ENCODE measurements at regions not wholly inside any gene's neighbourhood (a gene's known extent, or its start where the extent isn't known, plus 50 kb on each side); places are given as distances from the start of the nearest gene placed in this dataset.

- Histone ChIP-seq H3K27me3 (ENCODE audit: control insufficient read depth in 2 of 2, insufficient read depth in 2 of 2, low read length in 2 of 2) (peaks cover 0 to 9% of the 10 kb centered on the region in 2 donors), H2AFZ (ENCODE audit: insufficient read depth, low read depth, low read length, poor library complexity, severe bottlenecking) (no peak overlapping the region), H3K79me2 (ENCODE audit: insufficient read depth, low read length) (no peaks in the 10 kb centered on the region), H3K36me3 (replicated peaks in 1 of 2; ENCODE audit: control insufficient read depth in 1 of 2, insufficient read depth in 2 of 2, low read length in 2 of 2) (no peaks in the 10 kb centered on the region), H3K9ac (ENCODE audit: insufficient read depth, low read length, poor library complexity, severe bottlenecking) (no peak overlapping the region), H3K9me3 (replicated peaks in 1 of 2; ENCODE audit: control insufficient read depth in 1 of 2, insufficient read depth in 1 of 2, low read length in 2 of 2) (peaks cover 0 to 4% of the 10 kb centered on the region in 2 donors), H3K4me1 (ENCODE audit: control insufficient read depth in 1 of 2, insufficient read depth in 2 of 2, low read length in 2 of 2) (no peaks in the 10 kb centered on the region), H3K4me3 (replicated peaks in 1 of 3; ENCODE audit: low read depth in 2 of 3, low read length in 3 of 3) (no peak overlapping the region), H4K20me1 (ENCODE audit: insufficient read depth, low read length) (no peaks in the 10 kb centered on the region), H3K4me2 (replicated peaks; ENCODE audit: extremely low read depth, low read length, poor library complexity, severe bottlenecking) (no peak overlapping the region), H3K27ac (ENCODE audit: low read depth in 1 of 2, low read length in 2 of 2) (no peak overlapping the region)
- Mint-ChIP-seq H3K4me3 (no peak overlapping the region), H3K27ac (no peak overlapping the region), H3K4me1 (no peaks in the 10 kb centered on the region), H3K36me3 (no peaks in the 10 kb centered on the region), H3K9me3 (peaks cover 0 to 3% (median 0%) of the 10 kb centered on the region in 7 donors), H3K27me3 (ENCODE audit: low read depth in 3 of 3) (peaks cover 0 to 13% (median 7%) of the 10 kb centered on the region in 3 donors)
- TF ChIP-seq CTCF (IDR thresholded peaks at IDR 0.05): no peak
- intact Hi-C loops (cut with micrococcal nuclease): no loop called here
- DNase-seq: no peak
- WGBS (ENCODE audit: insufficient coverage): no CpG with 5 or more reads among the region's 4 CpGs
Measured at GRCh38 chr5:173441053-173441628, 112.9 kb upstream of the STC2 start.

DNA sequence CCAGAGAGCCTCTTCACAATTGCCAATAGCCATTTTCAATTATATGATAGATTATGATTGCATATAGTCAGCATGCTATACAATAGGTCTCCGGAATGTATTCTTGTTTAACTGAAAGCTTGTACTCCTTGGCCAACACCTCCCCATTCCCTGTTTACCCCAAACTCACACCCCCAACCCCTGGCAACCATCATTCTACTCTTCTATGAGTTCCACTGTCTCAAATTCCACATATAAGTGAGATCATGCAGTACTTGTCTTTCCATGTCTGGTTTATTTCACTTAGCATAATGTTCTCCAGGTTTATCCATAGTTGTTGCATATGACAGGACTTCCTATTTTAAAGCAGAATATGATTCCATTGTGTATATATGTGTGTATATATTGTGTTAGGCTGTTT lies 110.7 kb upstream of the STC2 start:
- no peak overlapping the region for H3K4me2 ChIP-seq (replicated peaks; ENCODE audit: extremely low read depth, low read length, poor library complexity, severe bottlenecking)
- no peak overlapping the region for H2AFZ ChIP-seq (ENCODE audit: insufficient read depth, low read depth, low read length, poor library complexity, severe bottlenecking)
- peaks cover 0 to 17% (median 15%) of the 10 kb centered on the region in 3 donors for H3K27me3 Mint-ChIP-seq (ENCODE audit: low read depth in 3 of 3)
- H3K9me3 ChIP-seq (replicated peaks in 1 of 2; ENCODE audit: control insufficient read depth in 1 of 2, insufficient read depth in 1 of 2, low read length in 2 of 2): peaks cover 0 to under 1% of the 10 kb centered on the region in 2 donors
- H3K4me1 ChIP-seq (ENCODE audit: control insufficient read depth in 1 of 2, insufficient read depth in 2 of 2, low read length in 2 of 2): no peaks in the 10 kb centered on the region
- WGBS (ENCODE audit: insufficient coverage): no CpG with 5 or more reads among the region's 1 CpG
- H3K27me3 ChIP-seq (ENCODE audit: control insufficient read depth in 2 of 2, insufficient read depth in 2 of 2, low read length in 2 of 2): peaks cover 0 to 9% of the 10 kb centered on the region in 2 donors
- no peak overlapping the region for H3K27ac Mint-ChIP-seq
- H3K79me2 ChIP-seq (ENCODE audit: insufficient read depth, low read length): no peaks in the 10 kb centered on the region
- peaks cover 0 to 5% (median 0%) of the 10 kb centered on the region in 7 donors for H3K9me3 Mint-ChIP-seq
- H3K4me1 Mint-ChIP-seq: no peaks in the 10 kb centered on the region
- H3K36me3 ChIP-seq (replicated peaks in 1 of 2; ENCODE audit: control insufficient read depth in 1 of 2, insufficient read depth in 2 of 2, low read length in 2 of 2): no peaks in the 10 kb centered on the region
- no peak overlapping the region for H3K4me3 ChIP-seq (replicated peaks in 1 of 3; ENCODE audit: low read depth in 2 of 3, low read length in 3 of 3)
- H3K27ac ChIP-seq (ENCODE audit: low read depth in 1 of 2, low read length in 2 of 2): no peak overlapping the region
- no peak overlapping the region for H3K9ac ChIP-seq (ENCODE audit: insufficient read depth, low read length, poor library complexity, severe bottlenecking)
- H3K4me3 Mint-ChIP-seq: no peak overlapping the region
- H4K20me1 ChIP-seq (ENCODE audit: insufficient read depth, low read length): no peaks in the 10 kb centered on the region
- no peaks in the 10 kb centered on the region for H3K36me3 Mint-ChIP-seq
- intact Hi-C loops (cut with micrococcal nuclease): no loop called here
- no peak for DNase-seq
- TF ChIP-seq CTCF (IDR thresholded peaks at IDR 0.05): no peak
